ENCODE measurements at regions not wholly inside any gene's neighbourhood (a gene's known extent, or its start where the extent isn't known, plus 50 kb on each side); places are given as distances from the start of the nearest gene placed in this dataset.

GRCh38 chr22:49672014-49672516, 155.6 kb downstream of the BRD1 start:
- TF ChIP-seq CTCF (IDR thresholded peaks at IDR 0.05) = no peak
- TF ChIP-seq ZFX (IDR thresholded peaks at IDR 0.05; ENCODE audit: borderline replicate concordance) = no peak
